Spleen (tissue), 11 donors: ENCODE measurements at regions not wholly inside any gene's neighbourhood (a gene's known extent, or its start where the extent isn't known, plus 50 kb on each side); places are given as distances from the start of the nearest gene placed in this dataset.

ENCODE experiments used
- DNase-seq: peaks from one replicate; pipeline ENCODE4 v3.0.0-alpha.2; 2020
- H3K27ac ChIP-seq, 8 donors: fragments of 200-600 bp; sonication (generic) in 7 of 8; 1 replicate in 4 of 8; 2 replicates in 4 of 8; pipeline versions ENCODE4 v1.5.0 to v1.8.0; 2016 to 2021; ENCODE audit warnings: inconsistent platforms in 4 of 8, mild to moderate bottlenecking in 4 of 8, moderate library complexity in 1 of 8
- H3K27me3 ChIP-seq, 7 donors: fragments of 200-600 bp; sonication (generic) in 6 of 7; replicated peaks in 1 of 7; 1 replicate in 4 of 7; 2 replicates in 3 of 7; pipeline versions ENCODE4 v1.5.0 to v1.8.0; 2016 to 2021; ENCODE audit warnings: inconsistent platforms in 3 of 7, mild to moderate bottlenecking in 1 of 7
- H3K36me3 ChIP-seq, 6 donors: fragments of 200-600 bp; sonication (generic) in 5 of 6; 1 replicate in 4 of 6; 2 replicates in 2 of 6; pipeline versions ENCODE4 v1.5.0 to v1.8.0; 2016 to 2021; ENCODE audit warnings: inconsistent platforms in 2 of 6
- H3K4me1 ChIP-seq, 6 donors: fragments of 200-600 bp; sonication (generic) in 5 of 6; 1 replicate in 3 of 6; 2 replicates in 3 of 6; pipeline versions ENCODE4 v1.5.0 to v1.8.0; 2016 to 2021; ENCODE audit warnings: inconsistent platforms in 3 of 6
- H3K4me3 ChIP-seq, 8 donors: fragments of 200-600 bp; sonication (generic) in 7 of 8; 1 replicate in 4 of 8; 2 replicates in 4 of 8; pipeline versions ENCODE4 v1.5.0 to v1.8.0; 2016 to 2021; ENCODE audit warnings: inconsistent platforms in 4 of 8, mild to moderate bottlenecking in 4 of 8, moderate library complexity in 2 of 8
- H3K9me3 ChIP-seq, 8 donors: fragments of 200-600 bp; sonication (generic) in 7 of 8; 1 replicate in 4 of 8; 2 replicates in 4 of 8; pipeline versions ENCODE4 v1.5.0 to v1.8.0; 2016 to 2021; ENCODE audit warnings: inconsistent platforms in 4 of 8
- CTCF ChIP-seq, 11 experiments: fragments of 200-600 bp in 7 of 11; fragments of 450-650 bp in 4 of 11; sonication (generic) in 4 of 11; IDR thresholded peaks in 8 of 11; conservative IDR thresholded peaks in 3 of 11; 1 replicate in 7 of 11; 2 replicates in 4 of 11; pipeline versions ENCODE4 v1.4.0 to v1.8.0; 2016 to 2021; ENCODE audit warnings: antibody characterized with exemption in 11 of 11, inconsistent platforms in 4 of 11, mild to moderate bottlenecking in 1 of 11
- POLR2A ChIP-seq, 3 donors: fragments of 450-650 bp; IDR thresholded peaks; one replicate each; pipeline ENCODE4 v1.5.1; 2017; ENCODE audit warnings: antibody characterized with exemption in 3 of 3, mild to moderate bottlenecking in 1 of 3
- POLR2AphosphoS5 ChIP-seq, 3 donors: sonication (generic); formaldehyde crosslinking; IDR thresholded peaks; one replicate each; pipeline ENCODE4 v1.5.1; 2017; ENCODE audit warnings: antibody characterized with exemption in 3 of 3
- WGBS, 5 donors: extraction: QIAGEN DNeasy Blood & Tissue Kit in 3 of 5; methylation state at CpG; one replicate each; pipeline versions ENCODE4 v1.1.5 to v1.1.7; 2013 to 2018; 5-methylcytosine and 5-hydroxymethylcytosine counted together
- intact Hi-C: fragments of 100-400 bp; cut with DNase I; formaldehyde crosslinking; loops from one replicate; pipeline ENCODE4 v1.15.0; 2023; ENCODE audit warnings: low total_unique reads
- microRNA-seq, 3 donors: library from miRNA; unstranded; fragments of <30 nt; microRNA quantifications; one replicate each; pipeline versions ENCODE4 to v1.1.0, GENCODE V29; 2019 to 2020
- small RNA-seq, 4 donors: library from RNA; depleted of rRNA; stranded (forward); fragments of <200 nt; gene quantifications; one replicate each; pipeline ENCODE3, GENCODE V24; 2016
- donor health status: healthy with polysubstance abuse.
- donor health status: DM: no; HTN: no; CAD: no; lungs with moderate emphysema.
- donor health status: DM: no; HTN: no; CAD: no.
- donor health status: Bipolar disorder and iron deficiency.
- donor health status: healthy.
- donor health status: DM: no; HTN: no; CAD: no.
- donor health status: DM: yes; HTN: yes; CAD: no.

GRCh38 chr13:61485128-61485765 lies 69.6 kb upstream of the PCDH20 start:
- no peak overlapping the region for H3K4me3 ChIP-seq
- H3K4me1 ChIP-seq = no peaks in the 10 kb centered on the region
- 67 to 78% (median 77%) methylated on average over 2 of the region's 2 CpGs for WGBS, 5 donors
- H3K27ac ChIP-seq = no peak overlapping the region
- peaks cover 0 to 14% (median 0%) of the 10 kb centered on the region in 8 donors for H3K9me3 ChIP-seq
- intact Hi-C loops = no loop called here
- H3K27me3 ChIP-seq = no peaks in the 10 kb centered on the region
- DNase-seq = no peak
- TF ChIP-seq POLR2AphosphoS5 (IDR thresholded peaks at IDR 0.05) (no peak), CTCF (IDR thresholded peaks at IDR 0.05 in 8 of 11, conservative IDR thresholded peaks at IDR 0.05 in 3 of 11) (no peak), POLR2A (IDR thresholded peaks at IDR 0.05) (no peak)
- H3K36me3 ChIP-seq = no peaks in the 10 kb centered on the region

GRCh38 chr13:61477619-61478018 lies 62.0 kb upstream of the PCDH20 start:
- Histone ChIP-seq H3K4me1 (no peaks in the 10 kb centered on the region), H3K36me3 (no peaks in the 10 kb centered on the region), H3K27ac (no peak overlapping the region), H3K4me3 (no peak overlapping the region), H3K9me3 (peaks cover 0 to 14% (median 0%) of the 10 kb centered on the region in 8 donors), H3K27me3 (no peaks in the 10 kb centered on the region)
- DNase-seq = no peak
- intact Hi-C loops = no loop called here
- 78 to 93% (median 85%) methylated on average over 5 of the region's 5 CpGs for WGBS, 5 donors
- TF ChIP-seq POLR2AphosphoS5 (IDR thresholded peaks at IDR 0.05) (no peak), CTCF (IDR thresholded peaks at IDR 0.05 in 8 of 11, conservative IDR thresholded peaks at IDR 0.05 in 3 of 11) (no peak), POLR2A (IDR thresholded peaks at IDR 0.05) (no peak)

- TF ChIP-seq CTCF (IDR thresholded peaks at IDR 0.05 in 8 of 11, conservative IDR thresholded peaks at IDR 0.05 in 3 of 11) = no peak
- no peak for TF ChIP-seq POLR2A (IDR thresholded peaks at IDR 0.05)
- TF ChIP-seq POLR2AphosphoS5 (IDR thresholded peaks at IDR 0.05) = no peak
- intact Hi-C loops = no loop called here
- Histone ChIP-seq H3K27me3 (no peaks in the 10 kb centered on the region), H3K4me3 (no peak overlapping the region), H3K9me3 (no peaks in the 10 kb centered on the region), H3K36me3 (no peaks in the 10 kb centered on the region), H3K4me1 (no peaks in the 10 kb centered on the region), H3K27ac (no peak overlapping the region)
- WGBS, 5 donors = 21 to 50% (median 23%) methylated on average over 2 of the region's 2 CpGs
- DNase-seq = no peak
These were observed 55.1 kb upstream of the PCDH20 start for GRCh38 chr13:61470786-61471185.

- H3K4me1 ChIP-seq = no peaks in the 10 kb centered on the region
- intact Hi-C loops = no loop called here
- WGBS, 5 donors = 41 to 54% (median 52%) methylated on average over 3 of the region's 3 CpGs
- DNase-seq = no peak
- H3K27me3 ChIP-seq = no peaks in the 10 kb centered on the region
- H3K4me3 ChIP-seq = no peak overlapping the region
- no peak overlapping the region for H3K27ac ChIP-seq
- H3K9me3 ChIP-seq = no peaks in the 10 kb centered on the region
- TF ChIP-seq POLR2A (IDR thresholded peaks at IDR 0.05) (no peak), CTCF (IDR thresholded peaks at IDR 0.05 in 8 of 11, conservative IDR thresholded peaks at IDR 0.05 in 3 of 11) (no peak), POLR2AphosphoS5 (IDR thresholded peaks at IDR 0.05) (no peak)
- H3K36me3 ChIP-seq = no peaks in the 10 kb centered on the region
These were observed 50.6 kb upstream of the PCDH20 start for GRCh38 chr13:61466280-61466679.

Small RNAs in the stretch of these regions (microRNA-seq; reads per million reads assigned to microRNA genes)
- 0 reads per million in 3 donors for gene MIR4704
- 0 reads per million in 3 donors for gene MIR548X2

Small RNAs in the stretch of these regions (small RNA-seq; reads per million reads assigned to genes)
- gene AL353765.1 (0 reads per million in 4 donors), gene AL356102.1 (0 reads per million in 4 donors), gene MIR4704 (0 reads per million in 4 donors), gene MIR548X2 (0 reads per million in 4 donors), gene RNU6-81P (0 reads per million in 4 donors)
